ENCODE measurements at regions not wholly inside any gene's neighbourhood (a gene's known extent, or its start where the extent isn't known, plus 50 kb on each side); places are given as distances from the start of the nearest gene placed in this dataset.

- H3K27me3 ChIP-seq (ENCODE audit: insufficient read depth), result no peaks in the 10 kb centered on the region
- H3K27ac ChIP-seq (ENCODE audit: low read depth), result no peak overlapping the region
- Mint-ChIP-seq H3K4me3 (no peak overlapping the region), H3K27me3 (ENCODE audit: insufficient read depth, low read depth, poor library complexity) (peaks cover 8% of the 10 kb centered on the region), H3K27ac (no peak overlapping the region), H3K9me3 (peaks cover 39% of the 10 kb centered on the region), H3K36me3 (ENCODE audit: low read depth) (peaks cover 52% of the 10 kb centered on the region), H3K4me1 (peaks cover 17% of the 10 kb centered on the region)
- H3K4me3 ChIP-seq, result no peak overlapping the region
- H3K4me1 ChIP-seq (ENCODE audit: insufficient read depth), result peaks cover 23% of the 10 kb centered on the region
- peaks cover 6% of the 10 kb centered on the region; the same call in 1 of the 2 replicates for H3K36me3 ChIP-seq (ENCODE audit: insufficient read depth)
- DNase-seq (ENCODE audit: low spot score) (no peak), ATAC-seq (no peak)
- TF ChIP-seq EZH2 (IDR thresholded peaks at IDR 0.05; ENCODE audit: low read depth, unreplicated experiment) (no peak), EZH2phosphoT487 (IDR thresholded peaks at IDR 0.05; ENCODE audit: unreplicated experiment) (no peak), STAT1 (IDR thresholded peaks at IDR 0.05; ENCODE audit: unreplicated experiment) (no peak), ZNF462 (CRISPR knock-in tag; IDR thresholded peaks at IDR 0.05) (no peak)
- no peaks in the 10 kb centered on the region for H3F3A ChIP-seq (replicated peaks; ENCODE audit: low read depth)
- peaks cover 21% of the 10 kb centered on the region for H3K9me2 ChIP-seq (ENCODE audit: insufficient read depth)
- no peak overlapping the region for H2AFZ ChIP-seq
- no peaks in the 10 kb centered on the region for H3K79me2 ChIP-seq (replicated peaks; ENCODE audit: insufficient read depth)
- no peaks in the 10 kb centered on the region for H4K20me1 ChIP-seq (replicated peaks; ENCODE audit: insufficient read depth)
- no peak overlapping the region for H3K4me2 ChIP-seq
Measured at GRCh38 chr6:14372734-14373489, 255.3 kb downstream of the CD83 start.
